Suprapubic skin (tissue), 4 donors: ENCODE measurements at regions not wholly inside any gene's neighbourhood (a gene's known extent, or its start where the extent isn't known, plus 50 kb on each side); places are given as distances from the start of the nearest gene placed in this dataset.

ENCODE experiments used
- CTCF ChIP-seq, 2 donors: fragments of 200-600 bp in 1 of 2; fragments of 450-650 bp in 1 of 2; sonication (generic) in 1 of 2; IDR thresholded peaks; one replicate each; pipeline ENCODE4 v1.5.1; 2016 to 2019; ENCODE audit warnings: antibody characterized with exemption in 2 of 2, mild to moderate bottlenecking in 1 of 2, moderate library complexity in 1 of 2
- POLR2A ChIP-seq, 2 donors: fragments of 450-650 bp; IDR thresholded peaks; one replicate each; pipeline ENCODE4 v1.6.1; 2017; ENCODE audit warnings: antibody characterized with exemption in 2 of 2, mild to moderate bottlenecking in 2 of 2, moderate library complexity in 2 of 2
- POLR2AphosphoS5 ChIP-seq, 3 donors: sonication (generic); formaldehyde crosslinking; IDR thresholded peaks; one replicate each; pipeline ENCODE4 v1.6.1; 2017; ENCODE audit warnings: antibody characterized with exemption in 3 of 3

- no peak for TF ChIP-seq CTCF (IDR thresholded peaks at IDR 0.05)
- no peak for TF ChIP-seq POLR2AphosphoS5 (IDR thresholded peaks at IDR 0.05)
- TF ChIP-seq POLR2A (IDR thresholded peaks at IDR 0.05): no peak
These were observed 115.1 kb upstream of the ANTXRL start for GRCh38 chr10:46171661-46172060.
